Neural cell (in vitro differentiated cells): ENCODE measurements at regions not wholly inside any gene's neighbourhood (a gene's known extent, or its start where the extent isn't known, plus 50 kb on each side); places are given as distances from the start of the nearest gene placed in this dataset.

Experiments used
- EZH2 ChIP-seq: fragments of 200-600, 300-800 bp; shearing (Covaris generic), sonication (generic); IDR thresholded peaks from 2 replicates; pipeline ENCODE4 v1.6.1; 2014; ENCODE audit warnings: antibody characterized with exemption, low read length, borderline replicate concordance, mild to moderate bottlenecking; ENCODE audit not compliant: insufficient read depth, poor library complexity, severe bottlenecking
- MXI1 ChIP-seq: fragments of 450-650 bp; conservative IDR thresholded peaks from 2 replicates; pipeline ENCODE4 v1.6.1; 2014; ENCODE audit warnings: antibody characterized with exemption, mild to moderate bottlenecking; ENCODE audit not compliant: poor library complexity, severe bottlenecking
- POLR2AphosphoS5 ChIP-seq: IDR thresholded peaks from 2 replicates; pipeline ENCODE4 v1.6.1; 2012
- RAD21 ChIP-seq: fragments of 450-650 bp; conservative IDR thresholded peaks from 2 replicates; pipeline ENCODE4 v1.6.1; 2014; ENCODE audit warnings: antibody characterized with exemption, mild to moderate bottlenecking, moderate library complexity
- TF ChIP-seq, protein P1 (sequence below): fragments of 450-650 bp; IDR thresholded peaks from 2 replicates; pipeline ENCODE4 v1.5.1; 2014; ENCODE audit warnings: antibody characterized with exemption, mild to moderate bottlenecking, moderate library complexity; ENCODE audit not compliant: poor library complexity, severe bottlenecking

DNA sequence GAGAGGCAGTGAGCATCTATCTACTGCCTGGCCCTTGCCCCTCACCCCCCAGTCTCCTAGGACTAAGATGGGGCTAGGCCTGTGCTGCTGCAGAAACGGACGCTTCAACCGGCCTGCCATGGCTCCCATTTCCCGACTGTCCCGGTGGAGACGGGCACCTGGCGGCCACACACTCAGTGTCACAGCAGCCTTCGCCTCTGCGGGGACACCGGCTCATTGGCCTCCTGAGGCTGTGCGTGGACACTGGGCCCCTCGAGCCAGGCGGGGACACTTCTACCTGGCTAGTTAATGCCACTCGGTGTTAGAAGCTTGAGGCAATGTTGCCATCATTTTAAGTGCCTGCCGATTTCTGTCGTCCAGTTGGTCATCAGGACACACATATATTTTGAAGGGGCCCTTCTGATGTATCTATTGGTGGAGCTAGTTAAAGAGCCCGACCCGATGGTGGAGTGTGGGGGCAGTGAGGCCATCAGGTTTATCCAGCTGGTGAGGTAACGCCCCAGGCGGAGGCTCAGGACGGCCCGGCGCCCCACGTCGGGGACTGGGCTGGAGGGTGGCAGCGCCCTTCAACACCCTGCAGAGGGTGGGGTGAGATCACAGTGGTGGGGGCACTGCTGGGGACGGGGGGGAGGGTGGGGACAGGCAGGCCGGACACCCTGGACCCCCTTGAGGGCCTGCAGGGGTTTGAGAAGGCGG, 58.9 kb upstream of the GATA5 start:
- TF ChIP-seq, protein P1, sequence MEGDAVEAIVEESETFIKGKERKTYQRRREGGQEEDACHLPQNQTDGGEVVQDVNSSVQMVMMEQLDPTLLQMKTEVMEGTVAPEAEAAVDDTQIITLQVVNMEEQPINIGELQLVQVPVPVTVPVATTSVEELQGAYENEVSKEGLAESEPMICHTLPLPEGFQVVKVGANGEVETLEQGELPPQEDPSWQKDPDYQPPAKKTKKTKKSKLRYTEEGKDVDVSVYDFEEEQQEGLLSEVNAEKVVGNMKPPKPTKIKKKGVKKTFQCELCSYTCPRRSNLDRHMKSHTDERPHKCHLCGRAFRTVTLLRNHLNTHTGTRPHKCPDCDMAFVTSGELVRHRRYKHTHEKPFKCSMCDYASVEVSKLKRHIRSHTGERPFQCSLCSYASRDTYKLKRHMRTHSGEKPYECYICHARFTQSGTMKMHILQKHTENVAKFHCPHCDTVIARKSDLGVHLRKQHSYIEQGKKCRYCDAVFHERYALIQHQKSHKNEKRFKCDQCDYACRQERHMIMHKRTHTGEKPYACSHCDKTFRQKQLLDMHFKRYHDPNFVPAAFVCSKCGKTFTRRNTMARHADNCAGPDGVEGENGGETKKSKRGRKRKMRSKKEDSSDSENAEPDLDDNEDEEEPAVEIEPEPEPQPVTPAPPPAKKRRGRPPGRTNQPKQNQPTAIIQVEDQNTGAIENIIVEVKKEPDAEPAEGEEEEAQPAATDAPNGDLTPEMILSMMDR = no peak
- TF ChIP-seq EZH2 = no peak
- TF ChIP-seq POLR2AphosphoS5 = no peak
- TF ChIP-seq RAD21 = no peak
- TF ChIP-seq MXI1 = no peak
